HEK293 (cell line): ENCODE measurements at regions not wholly inside any gene's neighbourhood (a gene's known extent, or its start where the extent isn't known, plus 50 kb on each side); places are given as distances from the start of the nearest gene placed in this dataset.

Source experiments
- CTCF ChIA-PET: fragments of 350-600 bp; formaldehyde crosslinking; extraction: SDS; loops from one replicate; lab custom pipeline; 2021; ENCODE audit warnings: antibody characterized with exemption; lab: Yijun Ruan, JAX
- POLR2A ChIA-PET: fragments of 300-600 bp; formaldehyde crosslinking; extraction: SDS; loops from one replicate; lab custom pipeline; 2020; ENCODE audit warnings: antibody characterized with exemption, inconsistent platforms; lab: Yijun Ruan, JAX
- H3K27ac ChIP-seq: fragments of 200-500 bp; sonication (Bioruptor generic); 2 replicates; pipeline ENCODE4 v1.5.1; 2014; ENCODE audit warnings: low read depth, low read length, control low read depth, inconsistent platforms; ENCODE audit errors: extremely low read depth
- H3K36me3 ChIP-seq, 2 experiments: fragments of 200-500 bp in 1 of 2; sonication (Bioruptor generic) in 1 of 2; 1 replicate in 1 of 2; 2 replicates in 1 of 2; pipeline ENCODE4 v1.5.1; 2014 to 2017; ENCODE audit warnings: inconsistent platforms in 2 of 2, low read length in 2 of 2; ENCODE audit not compliant: control insufficient read depth in 2 of 2, insufficient read depth in 1 of 2
- H3K4me1 ChIP-seq: fragments of 200-500 bp; sonication (Bioruptor generic); 2 replicates; pipeline ENCODE4 v1.5.1; 2014; ENCODE audit warnings: mild to moderate bottlenecking, low read length, inconsistent platforms; ENCODE audit not compliant: control insufficient read depth, insufficient read depth
- H3K4me3 ChIP-seq: 2 replicates; pipeline ENCODE4 v1.5.1; 2011; ENCODE audit warnings: low read depth, mild to moderate bottlenecking, control low read depth, low read length, moderate library complexity
- H3K9me3 ChIP-seq: fragments of 200-500 bp; sonication (Bioruptor generic); 2 replicates; pipeline ENCODE4 v1.5.1; 2014; ENCODE audit warnings: low read depth, low read length, inconsistent platforms; ENCODE audit not compliant: control insufficient read depth, insufficient read depth
- HOXC10 ChIP-seq: sonication (generic); formaldehyde crosslinking; IDR thresholded peaks from 2 replicates; pipeline ENCODE4 v1.8.1; 2023; ENCODE audit warnings: mild to moderate bottlenecking, missing genetic modification reagents
- OSR2 ChIP-seq: fragments of 450-650 bp; formaldehyde crosslinking; IDR thresholded peaks from 2 replicates; pipeline ENCODE4 v1.5.1; 2016; ENCODE audit warnings: missing biosample characterization, missing genetic modification characterization
- ZBTB17 ChIP-seq: fragments of 450-650 bp; formaldehyde crosslinking; IDR thresholded peaks from 2 replicates; pipeline ENCODE4 v1.5.1; 2016; ENCODE audit warnings: missing biosample characterization, missing genetic modification characterization
- ZFHX2 ChIP-seq: fragments of 450-650 bp; formaldehyde crosslinking; conservative IDR thresholded peaks from 2 replicates; pipeline ENCODE4 v1.5.1; 2016; ENCODE audit warnings: missing biosample characterization, missing genetic modification characterization
- ZFP41 ChIP-seq: fragments of 450-650 bp; formaldehyde crosslinking; IDR thresholded peaks from 2 replicates; pipeline ENCODE4 v1.5.1; 2016; ENCODE audit warnings: missing biosample characterization, missing genetic modification characterization, borderline replicate concordance
- ZNF133 ChIP-seq: fragments of 450-650 bp; formaldehyde crosslinking; IDR thresholded peaks from 2 replicates; pipeline ENCODE4 v1.5.1; 2016; ENCODE audit warnings: missing biosample characterization, missing genetic modification characterization
- ZNF335 ChIP-seq: fragments of 450-650 bp; formaldehyde crosslinking; conservative IDR thresholded peaks from 2 replicates; pipeline ENCODE4 v1.5.1; 2016; ENCODE audit warnings: missing biosample characterization, missing genetic modification characterization
- ZNF510 ChIP-seq: fragments of 450-650 bp; formaldehyde crosslinking; IDR thresholded peaks from 2 replicates; pipeline ENCODE4 v1.5.1; 2018; ENCODE audit warnings: mild to moderate bottlenecking, missing genetic modification characterization, missing biosample characterization; ENCODE audit not compliant: insufficient replicate concordance
- ZNF624 ChIP-seq: fragments of 450-650 bp; formaldehyde crosslinking; IDR thresholded peaks from 2 replicates; pipeline ENCODE4 v1.5.1; 2017; ENCODE audit warnings: missing biosample characterization, missing genetic modification characterization
- ZNF768 ChIP-seq: fragments of 450-650 bp; formaldehyde crosslinking; IDR thresholded peaks from 2 replicates; pipeline ENCODE4 v1.5.1; 2018; ENCODE audit warnings: missing biosample characterization, mild to moderate bottlenecking, missing genetic modification characterization
- TF ChIP-seq, protein P1 (sequence below): fragments of 450-650 bp; formaldehyde crosslinking; IDR thresholded peaks from 2 replicates; pipeline ENCODE4 v1.5.1; 2016; ENCODE audit warnings: missing biosample characterization, missing genetic modification characterization, low read depth
- TF ChIP-seq, protein P2 (sequence below): fragments of 450-650 bp; formaldehyde crosslinking; IDR thresholded peaks from 2 replicates; pipeline ENCODE4 v1.5.1; 2016; ENCODE audit warnings: missing biosample characterization, missing genetic modification characterization, borderline replicate concordance

DNA sequence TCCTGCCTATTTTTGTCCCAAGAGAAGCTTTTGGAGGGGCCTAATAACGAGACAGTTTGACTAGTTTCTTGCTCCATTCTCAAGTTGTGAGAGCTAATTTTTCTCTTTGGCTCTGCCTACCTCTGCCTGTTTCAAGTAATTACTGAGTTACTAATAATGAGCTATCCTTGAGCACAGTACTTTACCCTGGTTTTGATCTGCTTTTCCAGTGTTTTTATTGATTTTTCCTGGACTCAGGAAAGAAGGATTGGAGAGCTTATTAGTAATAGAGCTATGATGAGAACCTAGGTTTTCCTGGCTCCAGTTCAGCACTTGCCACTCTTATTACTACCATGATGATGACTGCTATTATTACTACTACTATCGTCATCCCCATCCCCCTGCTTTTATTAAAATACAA is 106.7 kb downstream of the HS3ST3B1 start:
- Histone ChIP-seq H3K9me3 (no peaks in the 10 kb centered on the region), H3K4me1 (no peaks in the 10 kb centered on the region), H3K36me3 (no peaks in the 10 kb centered on the region), H3K4me3 (no peak overlapping the region), H3K27ac (no peak overlapping the region)
- ChIA-PET POLR2A (no interaction called here), CTCF (interaction anchor here (0.5 to 0.6 kb wide), 2 partner anchors 240 to 849 kb away, joined by 3 read pairs; no protein-coding TSS in a partner anchor)
- TF ChIP-seq ZBTB17, result no peak
- TF ChIP-seq OSR2 (tag by site-specific recombination), result no peak
- no peak for TF ChIP-seq ZNF624 (tag by site-specific recombination)
- no peak for TF ChIP-seq HOXC10
- TF ChIP-seq ZNF510 (tag by site-specific recombination), result no peak
- TF ChIP-seq ZFHX2 (tag by site-specific recombination), result no peak
- no peak for TF ChIP-seq ZNF335 (tag by site-specific recombination)
- no peak for TF ChIP-seq ZFP41 (tag by site-specific recombination)

DNA sequence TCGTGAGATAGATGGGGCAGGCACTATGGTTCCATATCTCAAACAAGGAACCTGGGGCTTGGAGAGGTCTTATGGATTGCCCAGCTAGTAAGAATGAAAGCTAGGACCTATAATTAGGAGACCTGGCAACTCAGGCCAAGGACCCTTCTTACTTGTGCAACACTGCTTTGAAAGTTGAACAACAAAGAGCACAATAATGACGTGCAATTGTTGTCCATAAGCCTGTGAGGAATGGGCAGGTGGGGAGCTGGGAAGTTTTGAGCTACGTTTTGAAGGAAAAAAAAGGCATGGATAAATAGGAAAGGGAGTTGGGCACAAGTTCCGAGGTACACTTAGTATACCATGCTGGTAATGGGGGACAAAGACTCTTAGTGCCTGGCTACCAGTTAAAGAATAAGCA is 104.3 kb downstream of the HS3ST3B1 start:
- ChIA-PET POLR2A (no interaction called here), CTCF (interaction anchor here (0.7 kb wide), 1 partner anchor 409 kb away, joined by 3 read pairs; no protein-coding TSS in a partner anchor)
- Histone ChIP-seq H3K9me3 (no peaks in the 10 kb centered on the region), H3K36me3 (no peaks in the 10 kb centered on the region), H3K4me3 (no peak overlapping the region), H3K27ac (no peak overlapping the region), H3K4me1 (no peaks in the 10 kb centered on the region)
- TF ChIP-seq ZNF133 (tag by site-specific recombination) (peak; percentile 79), ZNF768 (tag by site-specific recombination) (no peak)
- TF ChIP-seq, protein P1, sequence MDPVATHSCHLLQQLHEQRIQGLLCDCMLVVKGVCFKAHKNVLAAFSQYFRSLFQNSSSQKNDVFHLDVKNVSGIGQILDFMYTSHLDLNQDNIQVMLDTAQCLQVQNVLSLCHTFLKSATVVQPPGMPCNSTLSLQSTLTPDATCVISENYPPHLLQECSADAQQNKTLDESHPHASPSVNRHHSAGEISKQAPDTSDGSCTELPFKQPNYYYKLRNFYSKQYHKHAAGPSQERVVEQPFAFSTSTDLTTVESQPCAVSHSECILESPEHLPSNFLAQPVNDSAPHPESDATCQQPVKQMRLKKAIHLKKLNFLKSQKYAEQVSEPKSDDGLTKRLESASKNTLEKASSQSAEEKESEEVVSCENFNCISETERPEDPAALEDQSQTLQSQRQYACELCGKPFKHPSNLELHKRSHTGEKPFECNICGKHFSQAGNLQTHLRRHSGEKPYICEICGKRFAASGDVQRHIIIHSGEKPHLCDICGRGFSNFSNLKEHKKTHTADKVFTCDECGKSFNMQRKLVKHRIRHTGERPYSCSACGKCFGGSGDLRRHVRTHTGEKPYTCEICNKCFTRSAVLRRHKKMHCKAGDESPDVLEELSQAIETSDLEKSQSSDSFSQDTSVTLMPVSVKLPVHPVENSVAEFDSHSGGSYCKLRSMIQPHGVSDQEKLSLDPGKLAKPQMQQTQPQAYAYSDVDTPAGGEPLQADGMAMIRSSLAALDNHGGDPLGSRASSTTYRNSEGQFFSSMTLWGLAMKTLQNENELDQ, result no peak
- TF ChIP-seq, protein P2, sequence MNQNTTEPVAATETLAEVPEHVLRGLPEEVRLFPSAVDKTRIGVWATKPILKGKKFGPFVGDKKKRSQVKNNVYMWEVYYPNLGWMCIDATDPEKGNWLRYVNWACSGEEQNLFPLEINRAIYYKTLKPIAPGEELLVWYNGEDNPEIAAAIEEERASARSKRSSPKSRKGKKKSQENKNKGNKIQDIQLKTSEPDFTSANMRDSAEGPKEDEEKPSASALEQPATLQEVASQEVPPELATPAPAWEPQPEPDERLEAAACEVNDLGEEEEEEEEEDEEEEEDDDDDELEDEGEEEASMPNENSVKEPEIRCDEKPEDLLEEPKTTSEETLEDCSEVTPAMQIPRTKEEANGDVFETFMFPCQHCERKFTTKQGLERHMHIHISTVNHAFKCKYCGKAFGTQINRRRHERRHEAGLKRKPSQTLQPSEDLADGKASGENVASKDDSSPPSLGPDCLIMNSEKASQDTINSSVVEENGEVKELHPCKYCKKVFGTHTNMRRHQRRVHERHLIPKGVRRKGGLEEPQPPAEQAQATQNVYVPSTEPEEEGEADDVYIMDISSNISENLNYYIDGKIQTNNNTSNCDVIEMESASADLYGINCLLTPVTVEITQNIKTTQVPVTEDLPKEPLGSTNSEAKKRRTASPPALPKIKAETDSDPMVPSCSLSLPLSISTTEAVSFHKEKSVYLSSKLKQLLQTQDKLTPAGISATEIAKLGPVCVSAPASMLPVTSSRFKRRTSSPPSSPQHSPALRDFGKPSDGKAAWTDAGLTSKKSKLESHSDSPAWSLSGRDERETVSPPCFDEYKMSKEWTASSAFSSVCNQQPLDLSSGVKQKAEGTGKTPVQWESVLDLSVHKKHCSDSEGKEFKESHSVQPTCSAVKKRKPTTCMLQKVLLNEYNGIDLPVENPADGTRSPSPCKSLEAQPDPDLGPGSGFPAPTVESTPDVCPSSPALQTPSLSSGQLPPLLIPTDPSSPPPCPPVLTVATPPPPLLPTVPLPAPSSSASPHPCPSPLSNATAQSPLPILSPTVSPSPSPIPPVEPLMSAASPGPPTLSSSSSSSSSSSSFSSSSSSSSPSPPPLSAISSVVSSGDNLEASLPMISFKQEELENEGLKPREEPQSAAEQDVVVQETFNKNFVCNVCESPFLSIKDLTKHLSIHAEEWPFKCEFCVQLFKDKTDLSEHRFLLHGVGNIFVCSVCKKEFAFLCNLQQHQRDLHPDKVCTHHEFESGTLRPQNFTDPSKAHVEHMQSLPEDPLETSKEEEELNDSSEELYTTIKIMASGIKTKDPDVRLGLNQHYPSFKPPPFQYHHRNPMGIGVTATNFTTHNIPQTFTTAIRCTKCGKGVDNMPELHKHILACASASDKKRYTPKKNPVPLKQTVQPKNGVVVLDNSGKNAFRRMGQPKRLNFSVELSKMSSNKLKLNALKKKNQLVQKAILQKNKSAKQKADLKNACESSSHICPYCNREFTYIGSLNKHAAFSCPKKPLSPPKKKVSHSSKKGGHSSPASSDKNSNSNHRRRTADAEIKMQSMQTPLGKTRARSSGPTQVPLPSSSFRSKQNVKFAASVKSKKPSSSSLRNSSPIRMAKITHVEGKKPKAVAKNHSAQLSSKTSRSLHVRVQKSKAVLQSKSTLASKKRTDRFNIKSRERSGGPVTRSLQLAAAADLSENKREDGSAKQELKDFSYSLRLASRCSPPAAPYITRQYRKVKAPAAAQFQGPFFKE (tag by site-specific recombination), result no peak
